ENCODE measurements at regions not wholly inside any gene's neighbourhood (a gene's known extent, or its start where the extent isn't known, plus 50 kb on each side); places are given as distances from the start of the nearest gene placed in this dataset.

DNA sequence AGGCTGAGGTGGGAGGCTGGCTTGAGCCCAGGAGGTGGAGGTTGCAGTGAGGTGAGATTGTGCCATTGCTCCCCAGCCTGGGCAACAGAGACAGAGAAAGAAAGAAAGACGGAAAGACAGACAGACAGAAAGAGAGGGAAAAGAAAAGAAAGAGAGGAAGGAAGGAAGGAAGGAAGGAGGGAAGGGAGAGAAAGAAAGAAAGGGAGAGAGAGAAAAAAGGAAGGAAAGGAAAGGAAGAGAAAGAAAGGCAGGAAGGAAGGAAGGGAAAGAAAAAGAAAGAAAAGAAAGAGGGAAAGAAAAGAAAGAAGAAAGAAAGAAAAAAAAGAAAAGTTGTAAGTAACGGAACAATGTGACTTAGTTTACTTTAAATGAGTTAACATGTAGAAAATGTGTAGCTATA lies 260.7 kb upstream of the GRM7 start:
- no peak for TF ChIP-seq POLR2A (IDR thresholded peaks at IDR 0.05)
- TF ChIP-seq CTCF (IDR thresholded peaks at IDR 0.05): no peak
